Vagina (tissue), 2 donors: ENCODE measurements at regions not wholly inside any gene's neighbourhood (a gene's known extent, or its start where the extent isn't known, plus 50 kb on each side); places are given as distances from the start of the nearest gene placed in this dataset.

Experiments used
- CTCF ChIP-seq, 3 experiments: fragments of 450-650 bp in 2 of 3; fragments of 200-600 bp in 1 of 3; sonication (generic) in 1 of 3; IDR thresholded peaks; one replicate each; pipeline ENCODE4 v1.5.1; 2017 to 2019; ENCODE audit warnings: antibody characterized with exemption in 3 of 3, mild to moderate bottlenecking in 2 of 3, moderate library complexity in 2 of 3
- POLR2AphosphoS5 ChIP-seq, 2 donors: sonication (generic); formaldehyde crosslinking; IDR thresholded peaks; one replicate each; pipeline ENCODE4 v1.9.0; 2017; ENCODE audit warnings: antibody characterized with exemption in 2 of 2, mild to moderate bottlenecking in 2 of 2, low read depth in 1 of 2; ENCODE audit not compliant: insufficient read depth in 1 of 2

GRCh38 chr2:191514613-191515012 is 163.3 kb upstream of the NABP1 start:
- TF ChIP-seq CTCF (IDR thresholded peaks at IDR 0.05) = no peak
- no peak for TF ChIP-seq POLR2AphosphoS5 (IDR thresholded peaks at IDR 0.05; ENCODE audit: insufficient read depth in 1 of 2, low read depth in 1 of 2)
